ENCODE measurements at regions not wholly inside any gene's neighbourhood (a gene's known extent, or its start where the extent isn't known, plus 50 kb on each side); places are given as distances from the start of the nearest gene placed in this dataset.

GRCh38 chr1:238345837-238346236, 455.1 kb upstream of the ZP4 start:
- FAIRE-seq, result no peak
- no peak overlapping the region for H2AFZ ChIP-seq (ENCODE audit: low read depth, low read length)

GRCh38 chr1:238343852-238344251, 453.1 kb upstream of the ZP4 start:
- no peaks in the 10 kb centered on the region for H3K36me3 ChIP-seq (ENCODE audit: insufficient read depth, low read length)
- Mint-ChIP-seq H3K4me3 (ENCODE audit: unreplicated experiment) (no peak overlapping the region), H3K27me3 (ENCODE audit: low read depth, unreplicated experiment) (no peaks in the 10 kb centered on the region), H3K9me3 (ENCODE audit: unreplicated experiment) (no peaks in the 10 kb centered on the region), H3K27ac (ENCODE audit: unreplicated experiment) (no peak overlapping the region), H3K4me1 (ENCODE audit: low read depth, unreplicated experiment) (no peaks in the 10 kb centered on the region), H3K36me3 (ENCODE audit: low read depth, unreplicated experiment) (no peaks in the 10 kb centered on the region)
- no peaks in the 10 kb centered on the region for H3K9me3 ChIP-seq (ENCODE audit: insufficient read depth, low read depth, low read length)
- no peak overlapping the region for H3K27ac ChIP-seq (ENCODE audit: low read depth, low read length)
- FAIRE-seq, result no peak
- H4K20me1 ChIP-seq (ENCODE audit: insufficient read depth, low read length), result no peaks in the 10 kb centered on the region
- H3K9ac ChIP-seq (ENCODE audit: low read length), result no peak overlapping the region
- H2AFZ ChIP-seq (ENCODE audit: low read depth, low read length), result no peak overlapping the region
- no peak overlapping the region for H3K4me3 ChIP-seq (ENCODE audit: insufficient read depth, low read depth, low read length)
- no peak overlapping the region for H3K4me2 ChIP-seq (ENCODE audit: low read length)
- no peaks in the 10 kb centered on the region for H3K27me3 ChIP-seq (ENCODE audit: insufficient read depth, low read length)
- TF ChIP-seq EZH2 (IDR thresholded peaks at IDR 0.05; ENCODE audit: insufficient read depth, low read length), result no peak
- no peak for TF ChIP-seq CTCF (IDR thresholded peaks at IDR 0.05; ENCODE audit: insufficient read depth, low read depth, low read length)
- H3K4me1 ChIP-seq (ENCODE audit: insufficient read depth, low read length), result no peaks in the 10 kb centered on the region
- DNase-seq (ENCODE audit: low read depth), result no peak
- no peaks in the 10 kb centered on the region for H3K79me2 ChIP-seq (ENCODE audit: insufficient read depth, low read length)

More at GRCh38 chr1:238345837-238346236, 455.1 kb upstream of the ZP4 start:
- Histone ChIP-seq H3K4me3 (ENCODE audit: insufficient read depth, low read depth, low read length) (no peak overlapping the region), H4K20me1 (ENCODE audit: insufficient read depth, low read length) (no peaks in the 10 kb centered on the region), H3K4me2 (ENCODE audit: low read length) (no peak overlapping the region), H3K79me2 (ENCODE audit: insufficient read depth, low read length) (no peaks in the 10 kb centered on the region), H3K9me3 (ENCODE audit: insufficient read depth, low read depth, low read length) (no peaks in the 10 kb centered on the region), H3K27me3 (ENCODE audit: insufficient read depth, low read length) (no peaks in the 10 kb centered on the region), H3K4me1 (ENCODE audit: insufficient read depth, low read length) (no peaks in the 10 kb centered on the region), H3K9ac (ENCODE audit: low read length) (no peak overlapping the region), H3K27ac (ENCODE audit: low read depth, low read length) (no peak overlapping the region), H3K36me3 (ENCODE audit: insufficient read depth, low read length) (no peaks in the 10 kb centered on the region)
- H3K4me1 Mint-ChIP-seq (ENCODE audit: low read depth, unreplicated experiment), result peaks cover 2% of the 10 kb centered on the region
- H3K4me3 Mint-ChIP-seq (ENCODE audit: unreplicated experiment), result no peak overlapping the region
- H3K27me3 Mint-ChIP-seq (ENCODE audit: low read depth, unreplicated experiment), result no peaks in the 10 kb centered on the region
- no peaks in the 10 kb centered on the region for H3K9me3 Mint-ChIP-seq (ENCODE audit: unreplicated experiment)
- TF ChIP-seq EZH2 (IDR thresholded peaks at IDR 0.05; ENCODE audit: insufficient read depth, low read length) (no peak), CTCF (IDR thresholded peaks at IDR 0.05; ENCODE audit: insufficient read depth, low read depth, low read length) (no peak)
- no peaks in the 10 kb centered on the region for H3K36me3 Mint-ChIP-seq (ENCODE audit: low read depth, unreplicated experiment)
- H3K27ac Mint-ChIP-seq (ENCODE audit: unreplicated experiment), result no peak overlapping the region
- no peak for DNase-seq (ENCODE audit: low read depth)

GRCh38 chr1:238341395-238341794, 450.7 kb upstream of the ZP4 start:
- TF ChIP-seq CTCF (IDR thresholded peaks at IDR 0.05; ENCODE audit: insufficient read depth, low read depth, low read length), result no peak
- no peak for TF ChIP-seq EZH2 (IDR thresholded peaks at IDR 0.05; ENCODE audit: insufficient read depth, low read length)
- H3K4me1 ChIP-seq (ENCODE audit: insufficient read depth, low read length), result no peaks in the 10 kb centered on the region
- no peak for FAIRE-seq
- no peak overlapping the region for H3K4me3 ChIP-seq (ENCODE audit: insufficient read depth, low read depth, low read length)
- no peak overlapping the region for H3K4me2 ChIP-seq (ENCODE audit: low read length)
- no peaks in the 10 kb centered on the region for H4K20me1 ChIP-seq (ENCODE audit: insufficient read depth, low read length)
- Mint-ChIP-seq H3K27ac (ENCODE audit: unreplicated experiment) (no peak overlapping the region), H3K4me3 (ENCODE audit: unreplicated experiment) (no peak overlapping the region), H3K9me3 (ENCODE audit: unreplicated experiment) (no peaks in the 10 kb centered on the region), H3K27me3 (ENCODE audit: low read depth, unreplicated experiment) (no peaks in the 10 kb centered on the region), H3K4me1 (ENCODE audit: low read depth, unreplicated experiment) (no peaks in the 10 kb centered on the region), H3K36me3 (ENCODE audit: low read depth, unreplicated experiment) (no peaks in the 10 kb centered on the region)
- no peak overlapping the region for H3K9ac ChIP-seq (ENCODE audit: low read length)
- H2AFZ ChIP-seq (ENCODE audit: low read depth, low read length), result no peak overlapping the region
- H3K27me3 ChIP-seq (ENCODE audit: insufficient read depth, low read length), result no peaks in the 10 kb centered on the region
- no peak for DNase-seq (ENCODE audit: low read depth)
- H3K9me3 ChIP-seq (ENCODE audit: insufficient read depth, low read depth, low read length), result no peaks in the 10 kb centered on the region
- H3K79me2 ChIP-seq (ENCODE audit: insufficient read depth, low read length), result no peaks in the 10 kb centered on the region
- no peak overlapping the region for H3K27ac ChIP-seq (ENCODE audit: low read depth, low read length)
- H3K36me3 ChIP-seq (ENCODE audit: insufficient read depth, low read length), result no peaks in the 10 kb centered on the region

Measured in astrocyte (in vitro differentiated cells and primary cell).